ENCODE measurements at regions not wholly inside any gene's neighbourhood (a gene's known extent, or its start where the extent isn't known, plus 50 kb on each side); places are given as distances from the start of the nearest gene placed in this dataset.
A peak's percentile ranks its signal among the peaks of the same experiment; 100 is the strongest.

- TF ChIP-seq CTCF (IDR thresholded peaks at IDR 0.05; ENCODE audit: low read length, missing control alignments): peak; percentile 41
- no peak overlapping the region for H3K4me3 ChIP-seq (replicated peaks; ENCODE audit: low read depth, low read length)
- peak; percentile 35 for DNase-seq (ENCODE audit: low read depth)
Observed at GRCh38 chr7:106793015-106793975, 71.8 kb upstream of the PIK3CG start.

GRCh38 chr7:106794276-106795083, 70.6 kb upstream of the PIK3CG start:
- no peak overlapping the region for H3K4me3 ChIP-seq (replicated peaks; ENCODE audit: low read depth, low read length)
- no peak for TF ChIP-seq CTCF (IDR thresholded peaks at IDR 0.05; ENCODE audit: low read length, missing control alignments)
- DNase-seq (ENCODE audit: low read depth): no peak

- H3K4me3 ChIP-seq (replicated peaks; ENCODE audit: low read depth, low read length): no peak overlapping the region
- TF ChIP-seq CTCF (IDR thresholded peaks at IDR 0.05; ENCODE audit: low read length, missing control alignments): no peak
- no peak for DNase-seq (ENCODE audit: low read depth)
Observed at GRCh38 chr7:106795084-106795876, 69.8 kb upstream of the PIK3CG start.

- TF ChIP-seq CTCF (IDR thresholded peaks at IDR 0.05; ENCODE audit: low read length, missing control alignments): no peak
- DNase-seq (ENCODE audit: low read depth): no peak
- no peak overlapping the region for H3K4me3 ChIP-seq (replicated peaks; ENCODE audit: low read depth, low read length)
Observed at GRCh38 chr7:106795877-106796231, 69.2 kb upstream of the PIK3CG start.

- no peak for TF ChIP-seq CTCF (IDR thresholded peaks at IDR 0.05; ENCODE audit: low read length, missing control alignments)
- H3K4me3 ChIP-seq (replicated peaks; ENCODE audit: low read depth, low read length): no peak overlapping the region
- DNase-seq (ENCODE audit: low read depth): no peak
Observed at GRCh38 chr7:106797937-106798336, 67.1 kb upstream of the PIK3CG start.

GRCh38 chr7:106802589-106802988, 62.5 kb upstream of the PIK3CG start:
- TF ChIP-seq CTCF (IDR thresholded peaks at IDR 0.05; ENCODE audit: low read length, missing control alignments): no peak
- no peak for DNase-seq (ENCODE audit: low read depth)
- H3K4me3 ChIP-seq (replicated peaks; ENCODE audit: low read depth, low read length): no peak overlapping the region
